Neural progenitor cell (in vitro differentiated cells): ENCODE measurements at regions not wholly inside any gene's neighbourhood (a gene's known extent, or its start where the extent isn't known, plus 50 kb on each side); places are given as distances from the start of the nearest gene placed in this dataset.
"Not testable (repeated sequence)": the region's sequence is repeated elsewhere in the genome, so short reads cannot be mapped to it uniquely, and the experiment has no call there.

Experiments
- CTCF ChIP-seq: fragments of 200-600 bp; sonication (generic); IDR thresholded peaks from 2 replicates; pipeline ENCODE4 v1.5.1; 2017; ENCODE audit warnings: antibody characterized with exemption, mild to moderate bottlenecking
- EZH2 ChIP-seq: fragments of 200-600 bp; sonication (generic); IDR thresholded peaks from 2 replicates; pipeline ENCODE4 v1.6.1; 2017; ENCODE audit warnings: antibody characterized with exemption, mild to moderate bottlenecking, moderate library complexity
- EZH2phosphoT487 ChIP-seq: fragments of 200-600 bp; sonication (generic); IDR thresholded peaks from 2 replicates; pipeline ENCODE4 v1.6.1; 2017; ENCODE audit warnings: antibody characterized with exemption

- not testable (repeated sequence) for TF ChIP-seq CTCF, EZH2, EZH2phosphoT487
These were observed 175.5 kb upstream of the SVIL start for GRCh38 chr10:29810231-29810630.
